HEK293 (cell line): ENCODE measurements at regions not wholly inside any gene's neighbourhood (a gene's known extent, or its start where the extent isn't known, plus 50 kb on each side); places are given as distances from the start of the nearest gene placed in this dataset.

ENCODE experiments used
- CTCF ChIA-PET: fragments of 350-600 bp; formaldehyde crosslinking; extraction: SDS; loops from one replicate; lab custom pipeline; 2021; ENCODE audit warnings: antibody characterized with exemption; lab: Yijun Ruan, JAX
- POLR2A ChIA-PET: fragments of 300-600 bp; formaldehyde crosslinking; extraction: SDS; loops from one replicate; lab custom pipeline; 2020; ENCODE audit warnings: antibody characterized with exemption, inconsistent platforms; lab: Yijun Ruan, JAX
- H3K27ac ChIP-seq: fragments of 200-500 bp; sonication (Bioruptor generic); 2 replicates; pipeline ENCODE4 v1.5.1; 2014; ENCODE audit warnings: low read depth, low read length, control low read depth, inconsistent platforms; ENCODE audit errors: extremely low read depth
- H3K36me3 ChIP-seq, 2 experiments: fragments of 200-500 bp in 1 of 2; sonication (Bioruptor generic) in 1 of 2; 1 replicate in 1 of 2; 2 replicates in 1 of 2; pipeline ENCODE4 v1.5.1; 2014 to 2017; ENCODE audit warnings: inconsistent platforms in 2 of 2, low read length in 2 of 2; ENCODE audit not compliant: control insufficient read depth in 2 of 2, insufficient read depth in 1 of 2
- H3K4me1 ChIP-seq: fragments of 200-500 bp; sonication (Bioruptor generic); 2 replicates; pipeline ENCODE4 v1.5.1; 2014; ENCODE audit warnings: mild to moderate bottlenecking, low read length, inconsistent platforms; ENCODE audit not compliant: control insufficient read depth, insufficient read depth
- H3K4me3 ChIP-seq: 2 replicates; pipeline ENCODE4 v1.5.1; 2011; ENCODE audit warnings: low read depth, mild to moderate bottlenecking, control low read depth, low read length, moderate library complexity
- H3K9me3 ChIP-seq: fragments of 200-500 bp; sonication (Bioruptor generic); 2 replicates; pipeline ENCODE4 v1.5.1; 2014; ENCODE audit warnings: low read depth, low read length, inconsistent platforms; ENCODE audit not compliant: control insufficient read depth, insufficient read depth
- GFI1B ChIP-seq: fragments of 450-650 bp; formaldehyde crosslinking; IDR thresholded peaks from 2 replicates; pipeline ENCODE4 v1.5.1; 2016; ENCODE audit warnings: missing biosample characterization, missing genetic modification characterization
- GLIS2 ChIP-seq: fragments of 450-650 bp; formaldehyde crosslinking; IDR thresholded peaks from 2 replicates; pipeline ENCODE4 v1.5.1; 2016; ENCODE audit warnings: missing biosample characterization, missing genetic modification characterization
- MZF1 ChIP-seq: fragments of 450-650 bp; formaldehyde crosslinking; IDR thresholded peaks from 2 replicates; pipeline ENCODE4 v1.5.1; 2017; ENCODE audit warnings: missing biosample characterization, missing genetic modification characterization, borderline replicate concordance
- SALL2 ChIP-seq: fragments of 450-650 bp; formaldehyde crosslinking; IDR thresholded peaks from 2 replicates; pipeline ENCODE4 v1.5.0; 2017; ENCODE audit warnings: missing biosample characterization, mild to moderate bottlenecking, missing genetic modification characterization, borderline replicate concordance
- ZBTB48 ChIP-seq: fragments of 450-650 bp; formaldehyde crosslinking; IDR thresholded peaks from 2 replicates; pipeline ENCODE4 v1.5.1; 2016; ENCODE audit warnings: missing biosample characterization, missing genetic modification characterization
- ZFP41 ChIP-seq: fragments of 450-650 bp; formaldehyde crosslinking; IDR thresholded peaks from 2 replicates; pipeline ENCODE4 v1.5.1; 2016; ENCODE audit warnings: missing biosample characterization, missing genetic modification characterization, borderline replicate concordance
- ZIC2 ChIP-seq: fragments of 450-650 bp; formaldehyde crosslinking; IDR thresholded peaks from 2 replicates; pipeline ENCODE4 v1.5.1; 2016; ENCODE audit warnings: missing biosample characterization, missing genetic modification characterization
- ZNF112 ChIP-seq: fragments of 450-650 bp; formaldehyde crosslinking; IDR thresholded peaks from 2 replicates; pipeline ENCODE4 v1.5.0; 2017; ENCODE audit warnings: missing biosample characterization, missing genetic modification characterization
- ZNF174 ChIP-seq: fragments of 450-650 bp; formaldehyde crosslinking; IDR thresholded peaks from 2 replicates; pipeline ENCODE4 v1.5.0; 2017; ENCODE audit warnings: missing biosample characterization, mild to moderate bottlenecking, missing genetic modification characterization
- ZNF302 ChIP-seq: fragments of 450-650 bp; formaldehyde crosslinking; IDR thresholded peaks from 2 replicates; pipeline ENCODE4 v1.5.1; 2016; ENCODE audit warnings: missing biosample characterization, missing genetic modification characterization, low read depth
- ZNF335 ChIP-seq: fragments of 450-650 bp; formaldehyde crosslinking; conservative IDR thresholded peaks from 2 replicates; pipeline ENCODE4 v1.5.1; 2016; ENCODE audit warnings: missing biosample characterization, missing genetic modification characterization
- ZNF426 ChIP-seq: fragments of 450-650 bp; formaldehyde crosslinking; IDR thresholded peaks from 2 replicates; pipeline ENCODE4 v1.5.1; 2017; ENCODE audit warnings: missing biosample characterization, missing genetic modification characterization, mild to moderate bottlenecking, inconsistent platforms, moderate library complexity
- ZNF514 ChIP-seq: fragments of 450-650 bp; formaldehyde crosslinking; IDR thresholded peaks from 2 replicates; pipeline ENCODE4 v1.5.1; 2016; ENCODE audit warnings: missing biosample characterization, missing genetic modification characterization
- ZNF548 ChIP-seq: fragments of 450-650 bp; formaldehyde crosslinking; IDR thresholded peaks from 2 replicates; pipeline ENCODE4 v1.5.1; 2016; ENCODE audit warnings: missing biosample characterization, missing genetic modification characterization
- ZNF560 ChIP-seq: fragments of 450-650 bp; formaldehyde crosslinking; IDR thresholded peaks from 2 replicates; pipeline ENCODE4 v1.5.1; 2017; ENCODE audit warnings: missing biosample characterization, missing genetic modification characterization, borderline replicate concordance
- ZNF585B ChIP-seq: fragments of 450-650 bp; formaldehyde crosslinking; IDR thresholded peaks from 2 replicates; pipeline ENCODE4 v1.5.1; 2016; ENCODE audit warnings: missing biosample characterization, missing genetic modification characterization
- ZNF626 ChIP-seq: fragments of 450-650 bp; sonication (Bioruptor Pico); formaldehyde crosslinking; IDR thresholded peaks from 2 replicates; pipeline ENCODE4 v1.5.1; 2018; ENCODE audit warnings: missing biosample characterization, missing genetic modification characterization, inconsistent platforms
- ZNF658 ChIP-seq: fragments of 450-650 bp; formaldehyde crosslinking; IDR thresholded peaks from 2 replicates; pipeline ENCODE4; 2016; ENCODE audit warnings: missing biosample characterization, missing genetic modification characterization
- ZNF664 ChIP-seq: fragments of 450-650 bp; formaldehyde crosslinking; IDR thresholded peaks from 2 replicates; pipeline ENCODE4 v1.5.1; 2016; ENCODE audit warnings: missing biosample characterization, missing genetic modification characterization
- ZNF791 ChIP-seq: fragments of 450-650 bp; formaldehyde crosslinking; IDR thresholded peaks from 2 replicates; pipeline ENCODE4 v1.5.1; 2016; ENCODE audit warnings: missing biosample characterization, missing genetic modification characterization
- ZXDB ChIP-seq: fragments of 450-650 bp; formaldehyde crosslinking; IDR thresholded peaks from 2 replicates; pipeline ENCODE4 v1.5.1; 2016; ENCODE audit warnings: missing biosample characterization, missing genetic modification characterization
- TF ChIP-seq, protein P1 (sequence below): fragments of 450-650 bp; formaldehyde crosslinking; IDR thresholded peaks from 2 replicates; pipeline ENCODE4 v1.5.1; 2016; ENCODE audit warnings: missing biosample characterization, missing genetic modification characterization, low read depth
- TF ChIP-seq, protein P2 (sequence below): fragments of 450-650 bp; formaldehyde crosslinking; IDR thresholded peaks from 2 replicates; pipeline ENCODE4 v1.5.1; 2016; ENCODE audit warnings: missing biosample characterization, missing genetic modification characterization
- TF ChIP-seq, protein P3 (sequence below): fragments of 450-650 bp; formaldehyde crosslinking; IDR thresholded peaks from 2 replicates; pipeline ENCODE4 v1.5.1; 2016; ENCODE audit warnings: missing biosample characterization, missing genetic modification characterization
- TF ChIP-seq, protein P4 (sequence below): fragments of 450-650 bp; formaldehyde crosslinking; IDR thresholded peaks from 2 replicates; pipeline ENCODE4 v1.5.1; 2017; ENCODE audit warnings: missing biosample characterization, missing genetic modification characterization
- TF ChIP-seq, protein P5 (sequence below): fragments of 450-650 bp; formaldehyde crosslinking; IDR thresholded peaks from 2 replicates; pipeline ENCODE4 v1.5.1; 2016; ENCODE audit warnings: missing biosample characterization, missing genetic modification characterization

DNA sequence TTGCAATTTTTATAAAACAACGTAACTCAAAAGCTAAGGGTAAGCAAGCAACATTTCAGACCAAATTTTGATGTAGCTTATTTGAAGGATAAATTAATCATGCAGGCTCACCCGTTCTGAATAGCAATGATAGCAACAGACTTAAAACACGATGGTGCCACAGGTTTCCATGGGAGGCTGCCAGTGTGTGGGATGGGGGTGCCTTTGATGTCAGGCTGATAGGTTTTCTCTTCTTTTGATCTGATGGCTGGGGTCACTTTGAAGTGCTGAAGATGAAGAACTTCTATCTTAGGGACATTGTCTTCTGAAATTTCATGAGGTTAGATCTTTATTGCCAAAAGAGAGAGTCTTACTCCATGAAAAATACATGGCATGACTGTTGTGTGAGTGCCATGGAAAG, 206.8 kb downstream of the LPIN1 start (continued):
- TF ChIP-seq, protein P1, sequence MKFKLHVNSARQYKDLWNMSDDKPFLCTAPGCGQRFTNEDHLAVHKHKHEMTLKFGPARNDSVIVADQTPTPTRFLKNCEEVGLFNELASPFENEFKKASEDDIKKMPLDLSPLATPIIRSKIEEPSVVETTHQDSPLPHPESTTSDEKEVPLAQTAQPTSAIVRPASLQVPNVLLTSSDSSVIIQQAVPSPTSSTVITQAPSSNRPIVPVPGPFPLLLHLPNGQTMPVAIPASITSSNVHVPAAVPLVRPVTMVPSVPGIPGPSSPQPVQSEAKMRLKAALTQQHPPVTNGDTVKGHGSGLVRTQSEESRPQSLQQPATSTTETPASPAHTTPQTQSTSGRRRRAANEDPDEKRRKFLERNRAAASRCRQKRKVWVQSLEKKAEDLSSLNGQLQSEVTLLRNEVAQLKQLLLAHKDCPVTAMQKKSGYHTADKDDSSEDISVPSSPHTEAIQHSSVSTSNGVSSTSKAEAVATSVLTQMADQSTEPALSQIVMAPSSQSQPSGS (tag by site-specific recombination), result no peak
- no peak for TF ChIP-seq ZNF112 (tag by site-specific recombination)
- TF ChIP-seq ZNF514 (tag by site-specific recombination), result no peak
- TF ChIP-seq, all 188 proteins: peak for 0

DNA sequence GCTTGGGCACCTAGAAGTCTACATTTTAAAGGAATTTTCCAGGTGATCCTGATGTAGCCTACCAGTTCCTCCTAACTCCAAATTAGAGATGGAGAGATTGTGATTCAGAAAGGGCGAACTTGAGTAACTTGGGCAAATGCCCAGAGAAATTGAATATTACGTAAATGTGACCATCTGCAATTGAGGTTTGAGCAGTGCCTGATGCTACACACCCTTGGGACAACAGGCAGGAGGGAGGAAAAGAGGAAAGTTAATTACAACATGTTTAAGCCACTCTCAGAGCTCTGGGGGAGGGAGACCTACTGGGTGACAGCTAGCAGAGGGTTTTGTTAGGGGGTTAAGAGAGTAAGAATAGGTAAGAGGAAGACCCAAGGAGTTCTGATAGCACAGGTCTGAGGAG, 208.9 kb downstream of the LPIN1 start:
- ChIA-PET POLR2A (no interaction called here), CTCF (interaction anchor here (0.6 kb wide), 2 partner anchors 275 to 766 kb away, joined by 3 to 5 read pairs; no protein-coding TSS in a partner anchor)
- Histone ChIP-seq H3K36me3 (no peaks in the 10 kb centered on the region), H3K4me1 (no peaks in the 10 kb centered on the region), H3K4me3 (no peak overlapping the region), H3K9me3 (no peaks in the 10 kb centered on the region), H3K27ac (no peak overlapping the region)
- TF ChIP-seq ZNF174 (tag by site-specific recombination), result no peak
- no peak for TF ChIP-seq ZNF560 (tag by site-specific recombination)
- TF ChIP-seq ZXDB (tag by site-specific recombination), result no peak
- no peak for TF ChIP-seq ZBTB48 (tag by site-specific recombination)
- TF ChIP-seq ZNF658, result no peak
- TF ChIP-seq, protein P2, sequence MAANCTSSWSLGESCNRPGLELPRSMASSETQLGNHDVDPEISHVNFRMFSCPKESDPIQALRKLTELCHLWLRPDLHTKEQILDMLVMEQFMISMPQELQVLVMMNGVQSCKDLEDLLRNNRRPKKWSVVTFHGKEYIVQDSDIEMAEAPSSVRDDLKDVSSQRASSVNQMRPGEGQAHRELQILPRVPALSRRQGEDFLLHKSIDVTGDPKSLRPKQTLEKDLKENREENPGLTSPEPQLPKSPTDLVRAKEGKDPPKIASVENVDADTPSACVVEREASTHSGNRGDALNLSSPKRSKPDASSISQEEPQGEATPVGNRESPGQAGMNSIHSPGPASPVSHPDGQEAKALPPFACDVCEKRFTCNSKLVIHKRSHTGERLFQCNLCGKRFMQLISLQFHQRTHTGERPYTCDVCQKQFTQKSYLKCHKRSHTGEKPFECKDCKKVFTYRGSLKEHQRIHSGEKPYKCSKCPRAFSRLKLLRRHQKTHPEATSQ (tag by site-specific recombination), result no peak
- TF ChIP-seq SALL2 (tag by site-specific recombination), result no peak
- TF ChIP-seq, protein P3, sequence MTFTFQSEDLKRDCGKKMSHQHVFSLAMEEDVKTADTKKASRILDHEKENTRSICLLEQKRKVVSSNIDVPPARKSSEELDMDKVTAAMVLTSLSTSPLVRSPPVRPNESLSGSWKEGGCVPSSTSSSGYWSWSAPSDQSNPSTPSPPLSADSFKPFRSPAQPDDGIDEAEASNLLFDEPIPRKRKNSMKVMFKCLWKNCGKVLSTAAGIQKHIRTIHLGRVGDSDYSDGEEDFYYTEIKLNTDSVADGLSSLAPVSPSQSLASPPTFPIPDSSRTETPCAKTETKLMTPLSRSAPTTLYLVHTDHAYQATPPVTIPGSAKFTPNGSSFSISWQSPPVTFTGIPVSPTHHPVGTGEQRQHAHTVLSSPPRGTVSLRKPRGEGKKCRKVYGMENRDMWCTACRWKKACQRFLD (tag by site-specific recombination), result no peak
- no peak for TF ChIP-seq MZF1
- TF ChIP-seq ZFP41 (tag by site-specific recombination), result no peak
- TF ChIP-seq ZNF426 (tag by site-specific recombination), result no peak
- TF ChIP-seq, protein P4, sequence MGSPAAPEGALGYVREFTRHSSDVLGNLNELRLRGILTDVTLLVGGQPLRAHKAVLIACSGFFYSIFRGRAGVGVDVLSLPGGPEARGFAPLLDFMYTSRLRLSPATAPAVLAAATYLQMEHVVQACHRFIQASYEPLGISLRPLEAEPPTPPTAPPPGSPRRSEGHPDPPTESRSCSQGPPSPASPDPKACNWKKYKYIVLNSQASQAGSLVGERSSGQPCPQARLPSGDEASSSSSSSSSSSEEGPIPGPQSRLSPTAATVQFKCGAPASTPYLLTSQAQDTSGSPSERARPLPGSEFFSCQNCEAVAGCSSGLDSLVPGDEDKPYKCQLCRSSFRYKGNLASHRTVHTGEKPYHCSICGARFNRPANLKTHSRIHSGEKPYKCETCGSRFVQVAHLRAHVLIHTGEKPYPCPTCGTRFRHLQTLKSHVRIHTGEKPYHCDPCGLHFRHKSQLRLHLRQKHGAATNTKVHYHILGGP (tag by site-specific recombination), result no peak
- TF ChIP-seq ZNF548 (tag by site-specific recombination), result no peak
- no peak for TF ChIP-seq ZNF626 (tag by site-specific recombination)

DNA sequence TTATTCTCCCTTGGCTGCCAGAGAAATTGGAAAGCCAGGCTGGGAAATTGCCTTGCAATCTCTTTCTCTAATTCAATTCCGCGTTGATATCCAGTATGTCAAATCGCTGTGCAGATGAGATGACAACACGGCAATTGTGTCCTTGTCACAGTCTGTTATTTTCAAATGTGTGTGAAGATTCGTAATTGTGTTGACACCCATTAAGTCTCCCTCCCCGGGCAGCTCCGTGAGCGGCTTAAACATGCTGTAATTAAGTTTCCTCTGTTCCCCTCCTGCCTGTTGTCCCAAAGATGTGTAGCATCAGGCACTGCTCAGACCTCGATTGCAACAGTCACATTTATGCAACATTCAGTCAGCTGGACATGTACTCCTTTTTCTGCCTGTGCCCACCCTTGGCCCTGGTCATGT, 209.5 kb downstream of the LPIN1 start:
- no peaks in the 10 kb centered on the region for H3K9me3 ChIP-seq
- ChIA-PET CTCF (interaction anchor here (0.6 to 0.7 kb wide), 3 partner anchors 233 to 766 kb away, joined by 3 to 5 read pairs (median 4); no protein-coding TSS in a partner anchor), POLR2A (no interaction called here)
- no peak overlapping the region for H3K4me3 ChIP-seq
- no peaks in the 10 kb centered on the region for H3K4me1 ChIP-seq
- no peak overlapping the region for H3K27ac ChIP-seq
- H3K36me3 ChIP-seq, result no peaks in the 10 kb centered on the region
- TF ChIP-seq ZNF791 (tag by site-specific recombination) (no peak), GFI1B (tag by site-specific recombination) (no peak), ZIC2 (tag by site-specific recombination) (no peak), ZNF664 (tag by site-specific recombination) (no peak), GLIS2 (no peak), ZNF585B (tag by site-specific recombination) (no peak), ZNF335 (tag by site-specific recombination) (no peak), ZNF302 (tag by site-specific recombination) (no peak)
- TF ChIP-seq, protein P5, sequence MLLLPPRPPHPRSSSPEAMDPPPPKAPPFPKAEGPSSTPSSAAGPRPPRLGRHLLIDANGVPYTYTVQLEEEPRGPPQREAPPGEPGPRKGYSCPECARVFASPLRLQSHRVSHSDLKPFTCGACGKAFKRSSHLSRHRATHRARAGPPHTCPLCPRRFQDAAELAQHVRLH, result no peak
